OCI-LY1 (cell line): ENCODE measurements at regions not wholly inside any gene's neighbourhood (a gene's known extent, or its start where the extent isn't known, plus 50 kb on each side); places are given as distances from the start of the nearest gene placed in this dataset.

Experiments
- H2AFZ ChIP-seq: fragments of 200-600 bp; sonication (generic), shearing (Covaris generic); 2 replicates; pipeline ENCODE4 v1.6.0; 2014; ENCODE audit warnings: antibody characterized with exemption, mild to moderate bottlenecking, low read length
- H3F3A ChIP-seq: fragments of 200-600 bp; sonication (generic), shearing (Covaris generic); 2 replicates; pipeline ENCODE4 v1.6.0; 2014; ENCODE audit warnings: mild to moderate bottlenecking, antibody characterized with exemption, low read length, moderate library complexity; ENCODE audit not compliant: insufficient read depth
- H3K27ac ChIP-seq: fragments of 200-600 bp; sonication (generic); 2 replicates; pipeline ENCODE4 v1.5.1; 2014; ENCODE audit warnings: low read length, mixed run types, mild to moderate bottlenecking, low read depth; ENCODE audit not compliant: poor library complexity, severe bottlenecking
- H3K27me3 ChIP-seq: fragments of 200-600 bp; sonication (generic); 2 replicates; pipeline ENCODE4 v1.6.0; 2014; ENCODE audit warnings: antibody characterized with exemption, mild to moderate bottlenecking, low read length, moderate library complexity; ENCODE audit not compliant: insufficient read depth
- H3K36me3 ChIP-seq: fragments of 200-600 bp; sonication (generic); 2 replicates; pipeline ENCODE4 v1.6.1; 2014; ENCODE audit warnings: mild to moderate bottlenecking, antibody characterized with exemption, low read length, moderate library complexity, mixed read lengths; ENCODE audit not compliant: insufficient read depth
- H3K4me1 ChIP-seq: fragments of 200-600 bp; sonication (generic); 2 replicates; pipeline ENCODE4 v1.5.1; 2014; ENCODE audit warnings: mild to moderate bottlenecking, low read length, moderate library complexity; ENCODE audit not compliant: insufficient read depth, severe bottlenecking
- H3K4me2 ChIP-seq: fragments of 200-600 bp; sonication (generic), shearing (Covaris generic); 2 replicates; pipeline ENCODE4 v1.6.1; 2014; ENCODE audit warnings: low read length
- H3K4me3 ChIP-seq: fragments of 200-600 bp; sonication (generic); 2 replicates; pipeline ENCODE4 v1.5.1; 2014; ENCODE audit warnings: low read length, low read depth, mild to moderate bottlenecking, mixed read lengths; ENCODE audit not compliant: poor library complexity, severe bottlenecking
- H3K79me2 ChIP-seq: fragments of 200-600 bp; shearing (Covaris generic); 2 replicates; pipeline ENCODE4 v1.6.1; 2016; ENCODE audit warnings: mixed run types, low read length, mixed read lengths; ENCODE audit not compliant: insufficient read depth
- H3K9ac ChIP-seq: fragments of 200-600 bp; sonication (generic), shearing (Covaris generic); 2 replicates; pipeline ENCODE4 v1.6.1; 2014; ENCODE audit warnings: mild to moderate bottlenecking, low read length, mixed read lengths
- H3K9me2 ChIP-seq: fragments of 200-600 bp; sonication (generic), shearing (Covaris generic); 2 replicates; pipeline ENCODE4 v1.6.1; 2014; ENCODE audit warnings: low read depth, mild to moderate bottlenecking, low read length, mixed read lengths
- H3K9me3 ChIP-seq: fragments of 200-600 bp; shearing (Covaris generic); 2 replicates; pipeline ENCODE4 v1.6.1; 2014; ENCODE audit warnings: low read length, mixed read lengths
- H4K20me1 ChIP-seq: fragments of 200-600 bp; sonication (generic), shearing (Covaris generic); 2 replicates; pipeline ENCODE4 v1.6.0; 2016; ENCODE audit warnings: mild to moderate bottlenecking, low read length; ENCODE audit not compliant: insufficient read depth
- EZH2 ChIP-seq: fragments of 200-600 bp; sonication (generic), shearing (Covaris generic); IDR thresholded peaks from 2 replicates; pipeline ENCODE4 v1.8.0; 2017; ENCODE audit warnings: borderline replicate concordance, mixed run types, mild to moderate bottlenecking, antibody characterized with exemption, low read length, moderate library complexity, mixed read lengths
- TF ChIP-seq, protein P1 (sequence below): fragments of 200-600 bp; sonication (generic), shearing (Covaris generic); IDR thresholded peaks from 2 replicates; pipeline ENCODE4 v1.5.1; 2017; ENCODE audit warnings: mild to moderate bottlenecking, antibody characterized with exemption, low read length, moderate library complexity, mixed read lengths

DNA sequence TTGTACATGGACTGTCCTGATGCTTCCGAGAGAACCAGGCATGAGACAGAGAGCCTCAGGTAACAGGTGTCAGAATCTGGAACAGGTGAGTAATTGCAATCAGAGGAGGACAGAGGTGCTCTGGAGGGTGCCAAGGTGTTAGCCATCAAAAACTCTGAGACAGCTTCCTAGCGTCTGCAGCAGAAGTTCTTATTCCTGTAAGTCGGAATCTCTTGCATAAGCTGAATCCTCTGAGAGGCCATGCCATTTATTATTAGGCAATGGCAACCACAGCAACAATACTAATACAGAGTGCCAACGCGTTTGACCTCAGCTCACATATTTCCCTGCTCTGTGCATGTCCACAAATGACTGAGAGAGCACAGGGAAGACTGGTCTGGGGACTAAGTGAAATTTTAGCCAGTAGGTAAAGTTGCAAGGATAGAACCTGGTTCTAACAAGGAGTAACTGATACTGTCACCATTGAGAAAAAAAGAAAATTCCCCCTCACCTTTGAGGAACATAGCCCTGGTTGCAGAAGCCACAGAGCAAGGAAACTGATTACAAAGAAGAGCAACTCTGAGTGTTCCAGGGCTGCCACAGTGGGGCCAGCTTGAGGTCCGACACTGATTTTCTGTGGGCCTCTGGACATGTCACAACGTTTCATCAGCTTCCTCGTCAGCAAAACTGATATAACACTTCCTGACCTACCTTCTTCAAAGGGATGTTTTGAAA, 55.1 kb upstream of the ACSL3 start:
- Histone ChIP-seq H3K9me3 (no peaks in the 10 kb centered on the region), H3K27me3 (no peaks in the 10 kb centered on the region), H3K4me2 (no peak overlapping the region), H3K4me1 (no peaks in the 10 kb centered on the region), H3F3A (no peaks in the 10 kb centered on the region), H3K79me2 (no peaks in the 10 kb centered on the region), H3K36me3 (no peaks in the 10 kb centered on the region), H4K20me1 (no peaks in the 10 kb centered on the region), H3K27ac (no peak overlapping the region), H3K4me3 (no peak overlapping the region), H2AFZ (no peak overlapping the region), H3K9ac (no peak overlapping the region), H3K9me2 (no peaks in the 10 kb centered on the region; the same call in 1 of the 2 replicates)
- TF ChIP-seq, protein P1, sequence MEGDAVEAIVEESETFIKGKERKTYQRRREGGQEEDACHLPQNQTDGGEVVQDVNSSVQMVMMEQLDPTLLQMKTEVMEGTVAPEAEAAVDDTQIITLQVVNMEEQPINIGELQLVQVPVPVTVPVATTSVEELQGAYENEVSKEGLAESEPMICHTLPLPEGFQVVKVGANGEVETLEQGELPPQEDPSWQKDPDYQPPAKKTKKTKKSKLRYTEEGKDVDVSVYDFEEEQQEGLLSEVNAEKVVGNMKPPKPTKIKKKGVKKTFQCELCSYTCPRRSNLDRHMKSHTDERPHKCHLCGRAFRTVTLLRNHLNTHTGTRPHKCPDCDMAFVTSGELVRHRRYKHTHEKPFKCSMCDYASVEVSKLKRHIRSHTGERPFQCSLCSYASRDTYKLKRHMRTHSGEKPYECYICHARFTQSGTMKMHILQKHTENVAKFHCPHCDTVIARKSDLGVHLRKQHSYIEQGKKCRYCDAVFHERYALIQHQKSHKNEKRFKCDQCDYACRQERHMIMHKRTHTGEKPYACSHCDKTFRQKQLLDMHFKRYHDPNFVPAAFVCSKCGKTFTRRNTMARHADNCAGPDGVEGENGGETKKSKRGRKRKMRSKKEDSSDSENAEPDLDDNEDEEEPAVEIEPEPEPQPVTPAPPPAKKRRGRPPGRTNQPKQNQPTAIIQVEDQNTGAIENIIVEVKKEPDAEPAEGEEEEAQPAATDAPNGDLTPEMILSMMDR: no peak

DNA sequence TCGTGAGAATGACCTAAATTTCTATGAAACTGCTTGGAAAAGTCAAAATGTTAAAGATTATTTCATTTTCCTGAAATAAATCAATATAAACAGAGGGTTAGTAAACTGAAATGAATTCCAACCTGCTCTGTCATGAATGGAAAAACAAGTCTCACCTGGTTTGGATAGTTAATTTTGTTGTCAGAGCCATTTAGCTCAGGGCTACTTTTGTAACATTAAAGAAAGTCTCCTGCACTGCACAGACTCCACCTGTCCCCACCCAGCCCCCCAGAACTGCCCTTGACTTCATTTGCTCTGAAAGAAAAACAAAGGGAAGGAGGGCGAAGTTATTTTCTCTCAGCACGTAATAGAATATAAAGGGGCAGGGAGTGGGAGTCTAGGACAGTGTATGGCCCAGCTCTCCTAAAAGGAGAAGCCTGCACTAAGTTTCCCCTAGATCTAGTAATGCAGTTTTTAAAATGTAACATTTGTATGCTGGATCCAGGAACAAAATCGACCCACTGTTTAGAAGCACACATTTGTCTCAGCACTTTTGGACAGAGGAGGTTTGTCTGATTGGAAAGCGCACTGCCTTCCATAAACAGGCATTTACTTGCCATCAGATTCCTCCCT, 54.2 kb upstream of the ACSL3 start:
- H3K27me3 ChIP-seq: no peaks in the 10 kb centered on the region
- no peaks in the 10 kb centered on the region for H3F3A ChIP-seq
- no peaks in the 10 kb centered on the region for H3K4me1 ChIP-seq
- H3K9me3 ChIP-seq: no peaks in the 10 kb centered on the region
- H3K4me2 ChIP-seq: no peak overlapping the region
- H3K9me2 ChIP-seq: no peaks in the 10 kb centered on the region; the same call in 1 of the 2 replicates
- H3K79me2 ChIP-seq: no peaks in the 10 kb centered on the region
- H3K9ac ChIP-seq: no peak overlapping the region
- H3K27ac ChIP-seq: no peak overlapping the region
- H3K4me3 ChIP-seq: no peak overlapping the region
- no peak for TF ChIP-seq EZH2
- TF ChIP-seq, protein P1: no peak
- no peak overlapping the region for H2AFZ ChIP-seq
- no peaks in the 10 kb centered on the region for H3K36me3 ChIP-seq
- H4K20me1 ChIP-seq: no peaks in the 10 kb centered on the region

DNA sequence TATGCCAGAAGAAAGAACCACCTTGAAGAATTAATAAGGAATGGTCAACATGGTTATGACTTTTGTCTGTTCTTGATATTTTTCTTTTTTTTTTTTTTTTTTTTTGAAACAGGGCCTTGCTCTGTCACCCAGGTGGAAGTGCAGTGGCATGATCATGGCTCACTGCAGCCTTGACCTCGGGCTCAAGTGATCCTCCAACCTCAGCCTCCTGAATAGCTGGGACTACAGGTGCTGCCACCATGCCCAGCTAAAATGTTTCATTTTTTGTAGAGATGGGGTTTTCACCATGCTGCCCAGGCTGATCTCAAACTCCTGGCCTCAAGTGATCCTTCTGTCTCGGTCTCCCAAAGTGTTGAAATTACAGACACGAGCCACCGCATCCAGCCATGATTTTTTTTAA, 53.4 kb upstream of the ACSL3 start:
- Histone ChIP-seq H2AFZ (no peak overlapping the region), H3K27me3 (no peaks in the 10 kb centered on the region), H4K20me1 (no peaks in the 10 kb centered on the region), H3F3A (no peaks in the 10 kb centered on the region), H3K79me2 (no peaks in the 10 kb centered on the region), H3K9ac (no peak overlapping the region), H3K9me2 (no peaks in the 10 kb centered on the region; the same call in 1 of the 2 replicates), H3K4me2 (no peak overlapping the region), H3K4me1 (no peaks in the 10 kb centered on the region), H3K4me3 (no peak overlapping the region), H3K9me3 (no peaks in the 10 kb centered on the region), H3K36me3 (no peaks in the 10 kb centered on the region), H3K27ac (no peak overlapping the region)
- TF ChIP-seq, protein P1: no peak
- no peak for TF ChIP-seq EZH2
